ENCODE measurements at regions not wholly inside any gene's neighbourhood (a gene's known extent, or its start where the extent isn't known, plus 50 kb on each side); places are given as distances from the start of the nearest gene placed in this dataset.

GRCh38 chr18:69326094-69326493 lies 74.6 kb upstream of the DOK6 start:
- DNase-seq (ENCODE audit: low read depth), result no peak
- TF ChIP-seq, protein P1, sequence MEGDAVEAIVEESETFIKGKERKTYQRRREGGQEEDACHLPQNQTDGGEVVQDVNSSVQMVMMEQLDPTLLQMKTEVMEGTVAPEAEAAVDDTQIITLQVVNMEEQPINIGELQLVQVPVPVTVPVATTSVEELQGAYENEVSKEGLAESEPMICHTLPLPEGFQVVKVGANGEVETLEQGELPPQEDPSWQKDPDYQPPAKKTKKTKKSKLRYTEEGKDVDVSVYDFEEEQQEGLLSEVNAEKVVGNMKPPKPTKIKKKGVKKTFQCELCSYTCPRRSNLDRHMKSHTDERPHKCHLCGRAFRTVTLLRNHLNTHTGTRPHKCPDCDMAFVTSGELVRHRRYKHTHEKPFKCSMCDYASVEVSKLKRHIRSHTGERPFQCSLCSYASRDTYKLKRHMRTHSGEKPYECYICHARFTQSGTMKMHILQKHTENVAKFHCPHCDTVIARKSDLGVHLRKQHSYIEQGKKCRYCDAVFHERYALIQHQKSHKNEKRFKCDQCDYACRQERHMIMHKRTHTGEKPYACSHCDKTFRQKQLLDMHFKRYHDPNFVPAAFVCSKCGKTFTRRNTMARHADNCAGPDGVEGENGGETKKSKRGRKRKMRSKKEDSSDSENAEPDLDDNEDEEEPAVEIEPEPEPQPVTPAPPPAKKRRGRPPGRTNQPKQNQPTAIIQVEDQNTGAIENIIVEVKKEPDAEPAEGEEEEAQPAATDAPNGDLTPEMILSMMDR (IDR thresholded peaks at IDR 0.05; ENCODE audit: low read depth, low read length), result no peak
- TF ChIP-seq POLR2A (IDR thresholded peaks at IDR 0.05; ENCODE audit: extremely low read depth, insufficient read length), result no peak
- no peak for TF ChIP-seq MAX (IDR thresholded peaks at IDR 0.05; ENCODE audit: low read depth, low read length)
- no peak for TF ChIP-seq MYC (IDR thresholded peaks at IDR 0.05; ENCODE audit: low read depth, low read length)
- H3K4me3 ChIP-seq (ENCODE audit: low read depth, low read length), result no peak overlapping the region

DNA sequence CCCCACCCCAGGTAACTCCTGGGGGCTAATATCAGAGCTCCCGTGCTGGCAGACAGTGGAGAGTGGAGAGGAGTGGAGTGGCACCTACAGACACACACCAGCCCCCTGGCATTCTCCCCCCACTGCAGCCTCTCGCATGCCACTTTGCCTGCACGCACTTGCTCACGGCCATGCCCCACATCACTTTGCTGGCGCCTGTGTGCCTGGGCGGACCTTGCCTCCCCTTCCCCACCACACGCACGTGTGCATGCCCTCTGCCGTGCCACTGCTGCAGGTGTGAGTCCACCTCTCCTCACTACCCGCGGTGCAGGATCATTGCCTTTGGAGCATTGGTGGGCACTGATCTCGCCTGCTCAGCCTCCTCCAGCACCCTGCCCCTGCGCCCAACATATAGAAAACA lies 72.6 kb upstream of the DOK6 start:
- no peak for DNase-seq (ENCODE audit: low read depth)
- TF ChIP-seq POLR2A (IDR thresholded peaks at IDR 0.05; ENCODE audit: extremely low read depth, insufficient read length) (no peak), MYC (IDR thresholded peaks at IDR 0.05; ENCODE audit: low read depth, low read length) (no peak), MAX (IDR thresholded peaks at IDR 0.05; ENCODE audit: low read depth, low read length) (no peak)
- TF ChIP-seq, protein P1 (IDR thresholded peaks at IDR 0.05; ENCODE audit: low read depth, low read length), result no peak
- no peak overlapping the region for H3K4me3 ChIP-seq (ENCODE audit: low read depth, low read length)

- DNase-seq (ENCODE audit: low read depth), result no peak
- no peak overlapping the region for H3K4me3 ChIP-seq (ENCODE audit: low read depth, low read length)
- TF ChIP-seq, protein P1 (IDR thresholded peaks at IDR 0.05; ENCODE audit: low read depth, low read length), result no peak
Measured at GRCh38 chr18:69330385-69331005, 70.2 kb upstream of the DOK6 start.

DNA sequence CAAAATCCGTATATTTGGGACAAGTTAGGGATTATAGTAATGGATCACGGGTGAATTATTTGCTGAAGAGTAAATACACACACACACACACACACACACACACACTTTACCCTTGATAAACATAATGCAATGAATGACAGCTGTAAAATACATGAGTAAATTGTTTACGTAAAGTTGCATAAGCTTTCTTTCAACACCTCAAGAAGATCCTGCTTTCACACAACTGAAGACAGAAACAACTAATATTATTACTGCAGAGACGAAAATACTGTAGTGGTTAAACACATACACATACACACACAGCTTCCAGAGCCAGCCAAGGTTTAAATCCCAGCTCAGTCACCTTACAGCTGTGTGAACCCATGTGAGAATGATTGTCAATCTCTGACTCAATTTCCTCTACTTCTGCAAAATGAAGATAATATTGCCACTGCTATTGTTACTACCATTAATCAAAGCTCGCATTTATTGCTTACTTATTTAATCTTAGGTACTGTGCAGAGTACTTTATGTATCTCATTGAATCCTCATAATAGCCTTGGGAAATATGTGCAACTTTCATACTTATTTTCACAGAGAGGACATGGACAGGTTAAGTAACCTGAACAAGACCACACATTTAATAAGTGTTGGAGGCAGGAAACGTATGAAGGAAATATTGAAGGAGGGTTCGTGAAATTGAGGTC lies 50.6 kb upstream of the DOK6 start:
- TF ChIP-seq POLR2A (IDR thresholded peaks at IDR 0.05; ENCODE audit: extremely low read depth, insufficient read length) (no peak), MYC (IDR thresholded peaks at IDR 0.05; ENCODE audit: low read depth, low read length) (no peak), MAX (IDR thresholded peaks at IDR 0.05; ENCODE audit: low read depth, low read length) (no peak)
- TF ChIP-seq, protein P1 (IDR thresholded peaks at IDR 0.05; ENCODE audit: low read depth, low read length), result no peak
- no peak for DNase-seq (ENCODE audit: low read depth)

More for the DNA sequence above, 50.6 kb upstream of the DOK6 start:
- H3K4me3 ChIP-seq (ENCODE audit: low read depth, low read length), result no peak overlapping the region
